Fibroblast of lung (primary cell): ENCODE measurements at regions not wholly inside any gene's neighbourhood (a gene's known extent, or its start where the extent isn't known, plus 50 kb on each side); places are given as distances from the start of the nearest gene placed in this dataset.

ENCODE experiments used
- DNase-seq, 2 donors: peaks; one replicate each; pipeline versions ENCODE4 v3.0.0 to v3.0.0-alpha.2; 2010; ENCODE audit warnings: low read depth in 2 of 2
- H2AFZ ChIP-seq: 2 replicates; pipeline ENCODE4 v1.5.1; 2012; ENCODE audit warnings: low read length, control low read depth, inconsistent platforms
- H3K27ac ChIP-seq: 2 replicates; pipeline ENCODE4 v1.5.1; 2011; ENCODE audit warnings: low read length, control low read depth; ENCODE audit not compliant: insufficient read depth
- H3K27me3 ChIP-seq: 2 replicates; pipeline ENCODE4 v1.5.1; 2011; ENCODE audit warnings: mild to moderate bottlenecking, low read length; ENCODE audit not compliant: control insufficient read depth, insufficient read depth
- H3K36me3 ChIP-seq: 2 replicates; pipeline ENCODE4 v1.5.1; 2011; ENCODE audit warnings: low read length; ENCODE audit not compliant: control insufficient read depth, insufficient read depth
- H3K4me1 ChIP-seq: 2 replicates; pipeline ENCODE4 v1.5.1; 2011; ENCODE audit warnings: low read length; ENCODE audit not compliant: control insufficient read depth, insufficient read depth; ENCODE audit errors: extremely low read depth
- H3K4me2 ChIP-seq: 2 replicates; pipeline ENCODE4 v1.5.1; 2011; ENCODE audit warnings: low read length, control low read depth; ENCODE audit not compliant: insufficient read depth; ENCODE audit errors: extremely low read depth
- H3K4me3 ChIP-seq, 4 experiments: fragments of 200-600 bp in 1 of 4; sonication (generic) in 1 of 4; replicated peaks in 1 of 4; 2 replicates each; pipeline ENCODE4 v1.5.1; 2011 to 2016; ENCODE audit warnings: low read length in 4 of 4, low read depth in 3 of 4, mild to moderate bottlenecking in 3 of 4, control low read depth in 2 of 4, inconsistent platforms in 1 of 4, mixed read lengths in 1 of 4; ENCODE audit not compliant: insufficient read depth in 1 of 4; ENCODE audit errors: control extremely low read depth in 1 of 4
- H3K79me2 ChIP-seq: 2 replicates; pipeline ENCODE4 v1.5.1; 2012; ENCODE audit warnings: mild to moderate bottlenecking, low read length, inconsistent platforms; ENCODE audit not compliant: control insufficient read depth, insufficient read depth
- H3K9ac ChIP-seq: 2 replicates; pipeline ENCODE4 v1.5.1; 2011; ENCODE audit warnings: mild to moderate bottlenecking, low read length, control low read depth; ENCODE audit not compliant: insufficient read depth
- H3K9me3 ChIP-seq: 2 replicates; pipeline ENCODE4 v1.5.1; 2012; ENCODE audit warnings: low read depth, low read length; ENCODE audit not compliant: control insufficient read depth, insufficient read depth
- H4K20me1 ChIP-seq: 2 replicates; pipeline ENCODE4 v1.5.1; 2011; ENCODE audit warnings: low read length; ENCODE audit not compliant: control insufficient read depth, insufficient read depth; ENCODE audit errors: extremely low read depth
- CTCF ChIP-seq, 2 donors: IDR thresholded peaks in 1 of 2; conservative IDR thresholded peaks in 1 of 2; 1 replicate in 1 of 2; 2 replicates in 1 of 2; pipeline ENCODE4 v1.5.1; 2011 to 2012; ENCODE audit warnings: low read length in 2 of 2, control low read depth in 1 of 2, inconsistent platforms in 1 of 2, low read depth in 1 of 2, mild to moderate bottlenecking in 1 of 2
- EZH2 ChIP-seq: IDR thresholded peaks from 2 replicates; pipeline ENCODE4 v1.5.1; 2012; ENCODE audit warnings: low read length, control low read depth, mild to moderate bottlenecking; ENCODE audit errors: missing control alignments

GRCh38 chr6:144898052-144898689, 613.0 kb downstream of the UTRN start:
- no peak overlapping the region for H3K4me3 ChIP-seq
- TF ChIP-seq CTCF (conservative IDR thresholded peaks at IDR 0.05 in 1 of 2, IDR thresholded peaks at IDR 0.05 in 1 of 2; ENCODE audit: low read depth in 1 of 2, low read length in 2 of 2): no peak
- no peak for TF ChIP-seq EZH2
- peak overlapping the region; percentile 1 for H3K4me2 ChIP-seq
- H3K9me3 ChIP-seq: no peaks in the 10 kb centered on the region
- no peaks in the 10 kb centered on the region for H3K79me2 ChIP-seq
- peak overlapping the region; percentile 61 for H3K27ac ChIP-seq
- no peak overlapping the region for H3K9ac ChIP-seq
- no peaks in the 10 kb centered on the region for H3K36me3 ChIP-seq
- DNase-seq: peak; percentile 26 to 82
- H3K4me1 ChIP-seq: peaks cover 3% of the 10 kb centered on the region
- H2AFZ ChIP-seq: no peak overlapping the region
- no peaks in the 10 kb centered on the region for H3K27me3 ChIP-seq
- H4K20me1 ChIP-seq: no peaks in the 10 kb centered on the region

GRCh38 chr6:144898741-144899140, 613.6 kb downstream of the UTRN start:
- H3K4me3 ChIP-seq: no peak overlapping the region
- no peaks in the 10 kb centered on the region for H3K79me2 ChIP-seq
- no peaks in the 10 kb centered on the region for H3K27me3 ChIP-seq
- H2AFZ ChIP-seq: no peak overlapping the region
- H3K27ac ChIP-seq: no peak overlapping the region
- no peaks in the 10 kb centered on the region for H3K36me3 ChIP-seq
- H3K4me1 ChIP-seq: peaks cover 3% of the 10 kb centered on the region
- no peaks in the 10 kb centered on the region for H3K9me3 ChIP-seq
- no peak overlapping the region for H3K9ac ChIP-seq
- no peak overlapping the region for H3K4me2 ChIP-seq
- TF ChIP-seq CTCF (conservative IDR thresholded peaks at IDR 0.05 in 1 of 2, IDR thresholded peaks at IDR 0.05 in 1 of 2; ENCODE audit: low read depth in 1 of 2, low read length in 2 of 2) (no peak), EZH2 (no peak)
- no peak for DNase-seq
- H4K20me1 ChIP-seq: no peaks in the 10 kb centered on the region

GRCh38 chr6:144899161-144899560, 614.0 kb downstream of the UTRN start:
- Histone ChIP-seq H3K9me3 (no peaks in the 10 kb centered on the region), H3K4me1 (peaks cover 3% of the 10 kb centered on the region)

More at GRCh38 chr6:144899161-144899560, 614.0 kb downstream of the UTRN start:
- Histone ChIP-seq H3K4me3 (no peak overlapping the region), H3K4me2 (no peak overlapping the region), H2AFZ (no peak overlapping the region), H3K27ac (no peak overlapping the region), H3K36me3 (no peaks in the 10 kb centered on the region), H3K9ac (no peak overlapping the region), H3K79me2 (no peaks in the 10 kb centered on the region), H4K20me1 (no peaks in the 10 kb centered on the region), H3K27me3 (no peaks in the 10 kb centered on the region)
- no peak for TF ChIP-seq CTCF (conservative IDR thresholded peaks at IDR 0.05 in 1 of 2, IDR thresholded peaks at IDR 0.05 in 1 of 2; ENCODE audit: low read depth in 1 of 2, low read length in 2 of 2)
- TF ChIP-seq EZH2: no peak
- peak; percentile 58 to 70 for DNase-seq
